Effector CD8-positive, alpha-beta T cell (primary cell): ENCODE measurements at regions not wholly inside any gene's neighbourhood (a gene's known extent, or its start where the extent isn't known, plus 50 kb on each side); places are given as distances from the start of the nearest gene placed in this dataset.

Source experiments
- DNase-seq: peaks from one replicate; lab custom pipeline; 2025; lab: John Stamatoyannopoulos, UW

DNA sequence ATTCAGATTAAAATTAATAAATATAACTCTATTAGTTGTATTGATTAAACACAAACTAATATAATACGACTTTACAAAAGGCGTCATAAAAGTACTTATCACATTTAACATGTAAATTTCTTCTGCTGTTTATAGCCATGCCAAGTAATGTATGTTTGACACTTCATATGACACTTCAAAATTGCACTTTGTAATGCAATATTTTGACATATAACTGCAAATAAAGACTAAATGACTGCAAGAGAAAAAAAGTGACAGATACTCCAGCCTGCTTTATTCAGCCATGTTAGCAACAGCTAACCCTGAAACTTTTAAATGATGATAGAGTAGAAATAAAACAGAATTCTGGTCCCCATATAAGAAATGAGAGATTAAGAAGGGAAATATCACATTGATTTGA, 1238.0 kb downstream of the MRPL39 start:
- DNase-seq, result no peak

DNA sequence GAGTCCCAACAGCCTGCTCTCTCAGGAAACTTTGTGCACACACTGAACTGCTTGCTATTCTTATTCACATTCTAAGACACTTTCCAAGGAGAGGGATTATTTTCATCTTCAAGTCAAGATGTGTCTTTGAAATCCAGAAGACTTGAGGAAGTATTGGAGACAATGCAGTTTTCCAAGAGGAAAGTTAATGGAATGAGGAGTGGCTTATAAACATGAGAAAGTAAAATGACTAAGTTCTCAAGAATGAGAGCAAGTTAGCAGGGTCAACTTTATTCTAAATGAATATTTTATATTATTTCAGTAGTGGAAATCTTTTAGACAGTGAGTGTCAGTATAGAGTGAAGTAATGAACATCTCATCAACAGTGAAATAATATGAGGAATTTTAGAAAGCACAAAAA, 1239.3 kb downstream of the MRPL39 start:
- DNase-seq, result no peak

DNA sequence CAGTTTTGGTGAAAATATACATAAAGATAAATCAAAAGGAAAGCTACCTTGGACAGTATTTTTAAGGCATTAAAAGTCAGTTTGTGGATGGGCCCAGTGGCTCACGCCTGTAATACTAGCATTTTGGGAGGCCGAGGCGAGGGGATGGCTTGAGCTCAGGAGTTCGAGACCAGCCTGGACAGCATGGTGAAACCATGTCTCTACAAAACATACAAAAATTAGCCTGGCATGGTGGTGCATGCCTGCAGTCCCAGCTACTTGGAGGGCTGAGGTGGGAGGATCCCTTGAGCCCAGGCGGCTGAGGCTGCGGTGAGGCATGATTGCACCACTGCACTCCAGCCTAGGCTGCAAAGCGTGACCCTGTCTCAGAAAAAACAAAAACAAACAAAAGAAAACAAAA, 1253.8 kb downstream of the MRPL39 start:
- DNase-seq, result no peak

DNA sequence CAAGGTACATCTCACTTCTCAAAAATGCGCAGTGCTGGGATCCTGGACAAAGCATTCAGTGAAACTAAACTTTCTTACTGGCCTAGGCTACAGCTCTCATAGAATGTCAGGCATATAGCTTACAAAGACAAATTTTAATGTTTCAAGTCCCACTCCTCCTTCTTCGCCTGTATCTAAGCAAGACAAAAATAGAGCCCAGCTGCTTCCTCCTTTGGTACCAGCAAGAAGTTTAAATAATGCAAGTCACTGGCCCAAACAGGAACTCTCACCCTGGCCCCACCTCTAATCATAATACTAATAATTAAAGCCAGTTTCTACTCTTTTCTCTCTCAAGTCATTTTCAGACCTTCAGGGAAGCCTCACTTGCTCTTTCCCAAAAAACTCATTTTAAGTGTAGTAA, 1267.9 kb downstream of the MRPL39 start:
- no peak for DNase-seq

DNA sequence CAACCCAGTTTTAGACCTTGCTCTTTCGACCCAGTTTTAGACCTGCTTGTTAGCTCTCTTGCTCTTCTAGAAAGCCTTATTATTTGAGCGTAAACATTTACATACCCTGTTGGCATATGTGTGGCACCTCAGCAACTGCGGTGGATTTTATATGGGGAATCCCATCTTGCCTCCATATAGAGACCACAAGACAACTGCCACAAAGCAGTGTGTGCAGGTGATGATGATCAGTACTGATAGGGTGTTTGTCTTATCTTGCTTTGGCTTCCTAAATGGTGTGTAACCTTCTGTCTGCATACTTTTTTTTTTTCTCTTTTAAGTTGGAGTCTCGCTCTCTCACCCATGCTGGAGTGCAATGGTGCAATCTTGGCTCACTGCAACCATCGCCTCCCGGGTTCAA, 1270.8 kb downstream of the MRPL39 start:
- DNase-seq, result no peak

DNA sequence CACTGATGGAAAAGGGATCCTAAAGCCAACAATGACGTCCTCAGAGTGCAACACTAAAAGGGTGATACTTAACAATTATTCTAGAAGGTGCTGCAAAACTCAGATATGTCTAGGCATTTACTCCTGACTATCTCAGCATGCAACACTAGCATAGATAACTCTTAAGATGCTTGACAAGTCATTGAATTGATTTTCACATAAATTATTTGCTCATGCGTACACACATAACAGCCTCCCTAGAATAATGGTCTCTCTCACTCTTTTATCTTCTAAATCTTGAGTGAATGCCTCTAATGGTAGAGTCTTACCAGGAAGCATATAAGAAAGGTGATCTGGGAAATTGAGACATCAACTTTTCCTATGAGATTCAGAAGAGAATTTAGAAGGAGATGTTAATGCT, 1283.7 kb downstream of the MRPL39 start:
- no peak for DNase-seq

DNA sequence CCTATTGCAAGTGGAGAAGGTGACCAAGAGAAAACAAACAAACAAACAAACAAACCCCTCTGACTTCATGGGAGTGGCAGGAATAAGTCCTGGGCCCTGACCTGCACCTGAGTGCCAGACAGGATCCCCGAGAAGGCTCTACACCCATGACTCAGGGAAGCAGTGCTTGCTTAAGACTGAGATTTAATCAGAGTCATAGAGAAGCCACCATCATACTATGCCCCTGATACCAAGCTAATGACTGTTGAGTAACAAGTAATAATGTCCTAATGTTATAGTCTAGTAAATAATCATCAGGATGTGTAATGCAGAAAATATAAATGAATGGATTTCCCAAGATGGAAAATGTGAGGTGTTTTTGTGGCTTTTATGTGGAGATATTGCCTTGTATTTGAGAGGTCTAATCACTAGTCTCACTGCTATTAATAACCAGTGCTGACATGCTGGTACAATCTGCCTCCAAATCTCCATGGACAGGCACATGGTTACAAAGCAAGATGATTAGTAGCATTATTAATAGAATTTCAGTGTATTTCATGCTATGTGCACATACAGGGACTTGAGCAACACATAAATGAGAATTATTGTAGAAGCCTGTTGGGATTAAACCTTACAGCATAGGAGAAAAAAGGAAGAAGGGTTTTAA, 1290.9 kb downstream of the MRPL39 start:
- DNase-seq, result no peak

DNA sequence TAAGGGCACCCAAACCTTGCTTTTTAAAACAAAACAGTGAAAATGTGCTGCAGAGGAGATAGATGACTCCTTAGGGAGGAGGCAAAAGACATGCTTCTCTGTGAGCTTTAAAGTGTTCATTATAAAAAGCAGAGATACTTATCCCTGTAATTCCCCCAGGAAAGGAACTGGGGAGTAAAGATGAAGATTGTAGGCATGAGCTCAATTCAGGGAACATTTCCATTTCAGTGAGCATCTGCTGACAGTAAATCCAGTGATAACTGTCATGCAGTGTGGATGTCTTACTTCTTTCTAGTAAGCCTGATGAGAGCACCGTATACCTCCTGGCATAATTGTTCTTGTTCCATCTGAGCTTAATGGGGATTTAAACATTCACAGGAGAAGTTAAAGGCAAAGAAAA, 1296.5 kb downstream of the MRPL39 start:
- DNase-seq, result no peak

DNA sequence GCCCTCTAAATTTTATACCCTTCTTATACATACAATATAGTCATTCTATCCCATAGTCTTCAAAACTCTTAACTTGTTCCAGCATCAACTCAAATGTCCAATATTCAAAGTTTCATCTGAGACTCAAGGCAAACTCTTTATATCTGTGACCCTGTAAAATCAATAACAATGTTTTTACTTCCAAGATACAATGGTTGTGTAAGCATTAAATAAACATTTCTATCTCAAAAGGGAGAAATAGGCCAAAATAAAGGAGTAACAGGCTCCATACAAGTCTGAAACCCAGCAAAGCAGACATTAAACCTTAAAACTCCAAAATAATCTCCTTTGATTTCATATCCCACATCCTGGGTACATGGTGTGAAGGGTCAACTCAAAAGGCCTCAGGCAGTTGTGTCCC, 1299.1 kb downstream of the MRPL39 start:
- no peak for DNase-seq

DNA sequence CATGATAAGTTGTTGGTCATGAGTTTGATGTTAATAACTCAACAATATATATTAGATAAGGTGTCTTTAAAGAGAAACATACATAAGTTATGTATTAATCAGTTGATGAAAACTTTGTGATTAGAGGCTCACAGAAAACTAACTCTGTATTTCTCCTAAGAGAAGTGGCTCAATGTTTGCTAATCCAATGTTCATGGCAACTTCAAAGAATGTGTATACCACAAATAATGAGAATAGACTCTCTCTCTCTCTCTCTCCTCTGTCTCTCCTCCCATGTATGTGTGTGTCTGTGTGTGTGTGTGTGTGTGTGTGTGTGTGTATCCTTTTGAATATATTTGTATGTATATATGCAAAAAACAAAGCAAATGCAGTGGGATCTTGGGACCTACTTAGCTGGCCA, 1304.9 kb downstream of the MRPL39 start:
- no peak for DNase-seq

DNA sequence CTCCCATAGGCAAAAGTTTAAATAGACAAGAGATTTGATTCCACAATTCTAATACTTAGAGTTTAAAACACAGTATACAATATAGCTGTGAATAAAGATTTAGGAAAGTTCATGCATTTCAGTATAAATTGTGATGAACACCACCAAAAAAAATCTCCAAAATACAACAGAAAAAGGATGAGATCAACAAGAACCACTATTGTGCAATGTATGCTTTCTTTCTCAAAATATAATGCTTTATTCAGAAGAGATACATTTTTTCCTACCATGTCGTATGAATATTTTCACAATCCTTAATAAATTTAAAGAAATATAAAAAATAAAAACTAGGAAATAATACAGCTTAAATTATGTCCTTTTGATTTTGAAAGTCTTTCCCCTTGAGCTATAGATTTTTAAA, 1309.2 kb downstream of the MRPL39 start:
- DNase-seq, result no peak

DNA sequence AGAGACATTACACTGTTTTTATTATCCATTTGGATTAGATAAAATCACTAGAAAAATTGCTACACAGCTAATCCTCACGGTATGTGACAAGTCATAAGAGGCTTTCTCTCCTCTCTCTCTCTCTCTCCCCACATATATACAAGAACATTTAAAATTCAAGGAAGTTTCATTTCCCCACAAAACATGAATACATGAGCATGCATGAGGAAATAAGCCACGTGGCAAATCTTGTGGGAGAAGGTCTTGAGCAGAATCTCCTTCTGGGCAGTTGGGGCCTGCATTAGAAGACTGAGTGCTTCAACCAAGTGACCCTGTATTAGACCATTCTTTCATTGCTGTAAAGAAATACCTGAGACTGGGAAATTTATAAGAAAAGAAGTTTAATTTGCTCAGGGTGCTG, 1313.1 kb downstream of the MRPL39 start:
- DNase-seq, result no peak

DNA sequence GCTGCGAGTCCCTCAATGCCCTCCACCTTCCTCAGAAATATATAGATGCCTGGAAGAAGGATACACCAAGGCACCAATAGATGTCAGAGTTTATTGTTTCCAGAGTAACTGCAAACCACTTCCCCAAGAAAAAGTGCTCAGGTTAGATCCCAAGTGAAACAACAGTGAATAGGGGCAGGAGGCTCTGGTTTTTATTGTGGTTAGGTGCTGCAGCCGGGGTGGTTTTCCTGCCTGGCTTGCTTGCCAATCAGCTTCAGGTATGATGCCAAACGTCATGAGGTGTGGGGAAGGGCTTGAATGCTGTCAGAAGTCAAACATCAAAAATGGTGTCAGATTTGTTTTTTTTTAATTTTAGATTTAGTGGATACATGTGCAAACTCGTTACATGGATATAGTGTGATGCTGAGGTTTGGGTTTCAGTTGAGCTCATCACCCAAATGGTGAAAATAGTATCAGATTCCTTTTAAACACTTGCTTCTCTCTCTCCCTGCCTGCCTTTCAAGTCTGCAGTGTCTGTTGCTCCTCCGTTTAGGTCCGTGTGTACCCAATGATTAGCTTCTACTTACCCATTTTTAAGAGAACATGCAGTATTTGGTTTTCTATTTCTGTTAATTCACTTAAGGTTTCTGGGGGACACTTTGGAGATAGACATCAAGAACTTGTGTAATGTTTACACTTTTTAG, 1317.0 kb downstream of the MRPL39 start:
- DNase-seq, result peak; percentile 19

DNA sequence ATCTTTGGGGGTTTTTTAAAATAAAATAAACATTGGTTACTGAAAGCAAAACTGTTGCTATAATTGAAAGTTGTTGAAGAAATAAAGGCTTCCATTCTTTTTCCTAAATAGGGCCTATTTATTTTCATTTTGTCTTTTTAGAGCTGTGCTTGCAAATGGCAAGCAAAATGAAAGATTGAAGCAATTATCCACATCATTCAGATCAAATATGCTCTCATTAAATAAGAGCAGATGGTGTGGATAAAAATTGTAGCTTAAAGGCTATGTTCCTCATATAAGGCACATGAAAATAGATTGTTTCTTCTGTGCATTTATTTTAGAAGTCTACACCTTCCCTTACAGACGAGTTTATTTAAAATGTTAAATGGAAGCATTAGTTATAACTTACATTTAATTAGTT, 1317.7 kb downstream of the MRPL39 start:
- no peak for DNase-seq

DNA sequence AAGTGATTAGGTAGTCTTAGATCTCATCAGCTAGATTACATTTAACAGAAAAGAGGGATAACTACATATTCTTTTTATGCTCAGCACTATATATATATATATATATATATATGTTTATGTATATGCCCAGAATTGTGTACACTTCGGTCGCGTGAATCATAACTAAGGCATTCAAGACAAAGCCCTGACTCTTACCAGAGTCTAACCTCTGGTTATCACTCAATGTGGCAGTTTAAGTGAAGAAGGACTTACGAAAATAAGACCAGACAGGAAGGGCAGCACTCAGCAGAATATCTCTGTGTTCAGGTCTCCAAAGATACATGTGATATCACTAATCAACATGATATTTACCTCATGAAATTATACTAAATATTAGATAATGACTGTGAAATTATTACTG, 1326.7 kb downstream of the MRPL39 start:
- no peak for DNase-seq

DNA sequence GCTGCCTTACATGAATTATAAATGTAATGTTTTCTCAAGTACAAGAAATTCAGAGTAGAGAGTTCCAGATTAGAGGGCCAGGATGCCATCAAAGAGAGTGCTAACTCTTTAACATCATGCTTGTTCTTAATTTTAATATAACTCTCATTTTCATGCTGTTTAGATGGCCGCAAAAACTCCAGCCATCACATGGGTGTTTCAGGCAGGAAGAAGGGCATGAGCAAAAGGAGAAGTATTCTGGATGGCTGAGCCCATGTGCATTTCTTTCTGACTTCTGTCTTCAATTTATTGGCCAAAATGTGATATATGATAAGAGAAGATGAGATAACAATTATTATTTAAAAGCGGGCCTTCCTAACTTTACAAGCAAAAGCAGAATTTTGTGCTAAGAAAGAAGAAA, 1328.6 kb downstream of the MRPL39 start:
- no peak for DNase-seq

DNA sequence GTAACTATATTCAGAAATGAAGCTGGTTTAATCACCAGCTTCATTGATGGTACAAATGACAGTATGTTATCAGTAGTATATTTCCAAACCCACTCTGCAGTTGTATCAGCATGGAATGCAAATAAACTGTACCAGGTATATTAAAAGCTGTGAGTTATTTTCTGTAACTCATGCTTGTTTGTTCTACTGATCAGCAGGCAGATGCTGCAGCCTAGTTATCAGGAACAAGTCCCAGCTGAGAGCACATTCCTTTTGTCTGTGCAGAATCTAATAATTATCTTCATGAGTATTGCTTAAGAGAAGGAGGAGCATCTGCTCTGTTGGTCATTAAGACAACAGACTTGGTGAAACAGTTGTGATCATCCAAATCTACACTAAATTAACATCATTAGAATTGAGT, 1331.1 kb downstream of the MRPL39 start:
- DNase-seq, result no peak

DNA sequence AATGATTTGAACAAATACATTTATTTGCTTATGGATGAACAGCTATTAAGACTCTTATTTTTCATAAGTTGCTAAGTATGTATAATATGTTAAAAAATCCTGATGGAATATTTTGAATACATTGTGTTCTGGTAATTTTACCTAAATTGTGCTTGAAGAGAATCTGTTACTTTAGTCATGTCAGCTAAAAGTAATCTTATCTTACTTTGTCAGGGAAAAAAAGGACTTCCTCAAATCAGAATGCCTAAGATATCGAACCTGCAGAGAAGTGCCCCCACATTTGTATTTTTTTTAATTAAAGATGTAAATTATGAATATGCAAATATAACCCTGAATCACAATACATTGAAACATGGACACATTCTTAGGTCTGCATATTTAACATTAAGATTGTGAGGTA, 1331.7 kb downstream of the MRPL39 start:
- DNase-seq, result no peak

DNA sequence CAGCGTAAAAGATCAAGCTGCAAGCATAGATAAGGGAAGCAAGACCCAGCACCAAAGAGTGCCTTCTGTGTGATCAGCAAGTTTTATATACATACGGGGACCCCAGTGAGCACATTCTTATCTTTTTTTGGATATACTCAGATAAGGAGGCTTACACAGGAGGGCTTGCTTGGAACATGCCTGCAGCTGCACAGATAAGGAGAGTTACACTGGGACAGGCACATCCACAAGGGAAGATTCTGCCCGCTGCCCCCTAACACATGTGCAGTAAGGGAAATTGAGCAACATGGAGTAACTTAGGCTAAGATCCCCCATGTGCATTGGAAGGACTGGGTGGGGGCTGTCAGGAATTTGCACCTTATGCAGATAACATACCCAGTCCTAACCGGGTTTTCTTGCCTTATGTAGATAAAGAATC, 1334.8 kb downstream of the MRPL39 start:
- no peak for DNase-seq

DNA sequence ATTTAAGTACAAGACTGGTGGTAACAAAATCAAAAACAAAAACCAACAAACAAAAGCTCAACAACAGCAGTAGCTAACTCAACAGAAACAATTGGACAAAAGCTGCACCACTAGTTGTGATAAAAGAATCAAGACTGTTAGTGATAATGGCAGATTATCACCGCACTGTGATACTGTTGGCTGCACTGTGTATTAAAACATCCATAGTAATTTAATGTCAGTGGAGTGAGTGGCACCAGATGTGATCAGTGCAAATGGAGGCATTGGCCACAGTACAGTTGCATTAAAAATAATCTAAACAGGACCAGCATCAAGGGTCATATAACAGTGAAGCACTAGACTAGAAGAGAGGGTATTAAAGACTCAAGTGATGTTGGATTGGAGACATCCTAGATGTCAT, 1341.3 kb downstream of the MRPL39 start:
- no peak for DNase-seq

DNA sequence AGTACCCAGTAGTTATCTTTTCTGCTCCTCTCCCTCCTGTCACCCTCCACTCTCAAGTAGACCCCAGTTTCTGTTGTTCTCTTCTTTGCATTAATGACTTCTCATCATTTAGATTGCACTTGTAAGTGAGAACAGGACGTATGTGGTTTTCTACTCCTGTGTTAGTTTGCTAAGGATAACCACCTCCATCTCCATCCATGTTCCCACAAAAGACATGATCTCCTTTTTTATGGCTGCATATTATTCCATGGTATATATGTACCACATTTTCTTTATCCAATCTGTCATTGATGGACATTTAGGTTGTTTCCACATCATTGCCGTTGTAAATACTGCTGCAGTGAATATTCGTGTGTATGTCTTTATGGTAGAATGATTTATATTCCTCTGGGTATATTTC, 1346.5 kb downstream of the MRPL39 start:
- DNase-seq, result no peak

DNA sequence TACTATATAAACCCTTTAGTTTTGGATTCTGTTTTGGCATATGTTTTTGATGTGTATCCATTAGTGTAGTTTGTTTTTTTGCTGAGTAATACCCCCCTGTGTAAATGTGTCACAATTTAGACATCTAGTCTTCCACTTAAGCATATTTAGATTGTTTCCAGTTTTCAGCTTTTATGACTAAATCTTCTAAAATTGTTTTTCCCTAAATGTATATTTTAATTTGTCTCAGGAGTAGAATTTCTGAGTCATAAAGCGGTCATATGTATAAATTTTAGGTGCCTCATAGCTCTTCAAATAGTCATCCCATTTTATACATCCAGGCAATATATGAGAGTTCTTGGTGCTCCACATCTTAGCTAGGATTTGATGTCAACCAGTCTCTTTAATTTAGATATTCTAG, 1348.0 kb downstream of the MRPL39 start:
- no peak for DNase-seq

DNA sequence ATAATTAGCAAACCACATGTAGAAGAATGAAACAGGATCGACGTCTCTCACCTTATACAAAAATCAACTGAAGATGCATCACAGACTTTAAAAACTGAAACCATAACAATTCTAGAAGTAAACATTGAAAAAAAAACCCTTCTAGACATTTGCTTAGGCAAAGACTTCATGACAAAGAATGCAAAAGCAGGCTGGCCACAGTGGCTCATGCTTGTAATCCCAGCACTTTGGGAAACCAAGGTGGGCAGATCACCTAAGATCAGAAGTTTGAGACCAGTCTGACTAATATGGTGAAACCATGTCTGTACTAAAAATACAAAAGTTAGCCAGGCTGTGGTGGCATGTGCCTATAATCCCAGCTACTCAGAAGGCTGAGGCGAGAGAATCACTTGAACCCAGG, 1351.7 kb downstream of the MRPL39 start:
- DNase-seq, result no peak

DNA sequence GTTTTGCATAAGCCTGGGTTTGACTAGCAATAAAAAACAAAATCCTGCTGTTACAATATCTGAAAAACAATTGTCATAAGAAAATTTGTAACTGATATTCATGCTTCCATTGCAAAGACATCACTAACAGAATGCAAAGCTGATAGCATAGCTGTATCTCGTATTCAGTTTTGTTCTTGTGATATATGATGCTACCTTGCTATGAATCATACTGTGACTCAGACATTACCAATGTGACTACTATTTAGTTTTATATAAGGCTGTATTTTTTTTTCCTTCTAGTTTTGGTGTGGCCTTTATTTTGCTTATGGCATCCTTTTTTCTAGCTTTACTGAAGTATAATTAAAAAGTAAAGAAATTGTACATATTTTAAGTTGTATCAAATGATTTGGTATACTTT, 1381.8 kb downstream of the MRPL39 start:
- DNase-seq, result no peak
